HL-60 (cell line): ENCODE measurements at regions not wholly inside any gene's neighbourhood (a gene's known extent, or its start where the extent isn't known, plus 50 kb on each side); places are given as distances from the start of the nearest gene placed in this dataset.

Experiments
- DNase-seq, 2 experiments: peaks; one replicate each; pipeline ENCODE4 v3.0.0-alpha.2; 2010 to 2020; ENCODE audit warnings: low read depth in 1 of 2, low spot score in 1 of 2
- H3K27ac ChIP-seq: fragments of 250-450 bp; sonication (Bioruptor Pico); replicated peaks from 2 replicates; pipeline ENCODE4 v1.5.1; 2020; ENCODE audit warnings: mild to moderate bottlenecking, moderate library complexity
- H3K27me3 ChIP-seq: fragments of 250-450 bp; sonication (Bioruptor Pico); 2 replicates; pipeline ENCODE4 v1.5.1; 2021; ENCODE audit warnings: mild to moderate bottlenecking, moderate library complexity; ENCODE audit not compliant: insufficient read depth, poor library complexity, severe bottlenecking
- H3K4me3 ChIP-seq: replicated peaks from 2 replicates; pipeline ENCODE4 v1.5.1; 2011; ENCODE audit warnings: mild to moderate bottlenecking, control low read depth, low read length; ENCODE audit not compliant: insufficient read depth
- GABPA ChIP-seq: IDR thresholded peaks from 2 replicates; pipeline ENCODE4 v1.6.1; 2012; ENCODE audit warnings: low read depth
- POLR2AphosphoS5 ChIP-seq: IDR thresholded peaks from 2 replicates; pipeline ENCODE4 v1.6.1; 2012; ENCODE audit warnings: low read depth
- REST ChIP-seq: IDR thresholded peaks from 2 replicates; pipeline ENCODE4 v1.6.1; 2012; ENCODE audit warnings: low read depth; ENCODE audit not compliant: insufficient replicate concordance
- SPI1 ChIP-seq: IDR thresholded peaks from 2 replicates; pipeline ENCODE4 v1.6.1; 2012; ENCODE audit warnings: low read depth, mild to moderate bottlenecking, borderline replicate concordance
- TF ChIP-seq, protein P1 (sequence below): IDR thresholded peaks from one replicate; pipeline ENCODE4 v1.5.1; 2011; ENCODE audit warnings: low read length, control low read depth, inconsistent platforms; ENCODE audit not compliant: insufficient read depth

DNA sequence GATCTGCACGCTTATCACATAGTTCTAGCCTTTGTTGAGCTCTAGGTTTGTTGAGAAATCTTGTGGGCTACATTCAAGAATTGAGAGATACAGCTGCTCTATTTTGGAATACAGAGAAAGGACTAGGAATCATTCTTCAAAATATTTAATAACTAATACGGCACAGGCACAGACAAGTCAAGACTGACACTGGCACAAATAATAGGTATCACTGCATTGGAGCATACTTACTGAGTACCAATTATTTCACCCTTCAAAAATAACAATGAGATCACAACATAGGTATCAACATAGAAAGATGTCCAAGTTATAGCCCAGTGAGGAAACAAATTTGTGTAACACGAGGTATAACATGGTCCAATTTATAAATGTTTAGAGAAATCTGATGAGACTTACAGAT lies 133.7 kb upstream of the TSC22D2 start:
- H3K27me3 ChIP-seq: no peaks in the 10 kb centered on the region
- no peak for DNase-seq
- no peak overlapping the region for H3K27ac ChIP-seq
- no peak overlapping the region for H3K4me3 ChIP-seq
- TF ChIP-seq SPI1 (no peak), REST (no peak), POLR2AphosphoS5 (no peak), GABPA (no peak)
- TF ChIP-seq, protein P1, sequence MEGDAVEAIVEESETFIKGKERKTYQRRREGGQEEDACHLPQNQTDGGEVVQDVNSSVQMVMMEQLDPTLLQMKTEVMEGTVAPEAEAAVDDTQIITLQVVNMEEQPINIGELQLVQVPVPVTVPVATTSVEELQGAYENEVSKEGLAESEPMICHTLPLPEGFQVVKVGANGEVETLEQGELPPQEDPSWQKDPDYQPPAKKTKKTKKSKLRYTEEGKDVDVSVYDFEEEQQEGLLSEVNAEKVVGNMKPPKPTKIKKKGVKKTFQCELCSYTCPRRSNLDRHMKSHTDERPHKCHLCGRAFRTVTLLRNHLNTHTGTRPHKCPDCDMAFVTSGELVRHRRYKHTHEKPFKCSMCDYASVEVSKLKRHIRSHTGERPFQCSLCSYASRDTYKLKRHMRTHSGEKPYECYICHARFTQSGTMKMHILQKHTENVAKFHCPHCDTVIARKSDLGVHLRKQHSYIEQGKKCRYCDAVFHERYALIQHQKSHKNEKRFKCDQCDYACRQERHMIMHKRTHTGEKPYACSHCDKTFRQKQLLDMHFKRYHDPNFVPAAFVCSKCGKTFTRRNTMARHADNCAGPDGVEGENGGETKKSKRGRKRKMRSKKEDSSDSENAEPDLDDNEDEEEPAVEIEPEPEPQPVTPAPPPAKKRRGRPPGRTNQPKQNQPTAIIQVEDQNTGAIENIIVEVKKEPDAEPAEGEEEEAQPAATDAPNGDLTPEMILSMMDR: no peak

DNA sequence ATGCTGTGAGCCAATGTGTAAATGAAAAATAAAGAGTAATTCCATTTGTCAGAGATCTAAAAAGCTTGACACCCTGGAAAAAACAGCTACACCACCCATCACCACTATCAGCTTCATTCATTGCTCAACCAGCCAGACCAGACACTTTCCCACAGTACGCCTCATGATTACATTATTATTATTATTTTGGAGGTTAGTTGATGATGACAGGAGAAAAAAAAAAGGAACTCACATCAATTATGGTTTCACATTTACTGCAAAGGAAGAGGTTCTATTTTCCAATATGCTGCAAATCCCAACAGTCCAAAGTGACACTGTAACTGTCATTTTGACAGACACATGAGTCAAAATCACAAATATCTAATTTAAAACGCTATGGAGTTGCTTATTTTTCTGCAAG lies 134.7 kb upstream of the TSC22D2 start:
- Histone ChIP-seq H3K27ac (no peak overlapping the region), H3K27me3 (no peaks in the 10 kb centered on the region), H3K4me3 (no peak overlapping the region)
- DNase-seq: no peak
- TF ChIP-seq SPI1 (no peak), REST (no peak), POLR2AphosphoS5 (no peak), GABPA (no peak)
- TF ChIP-seq, protein P1: no peak

DNA sequence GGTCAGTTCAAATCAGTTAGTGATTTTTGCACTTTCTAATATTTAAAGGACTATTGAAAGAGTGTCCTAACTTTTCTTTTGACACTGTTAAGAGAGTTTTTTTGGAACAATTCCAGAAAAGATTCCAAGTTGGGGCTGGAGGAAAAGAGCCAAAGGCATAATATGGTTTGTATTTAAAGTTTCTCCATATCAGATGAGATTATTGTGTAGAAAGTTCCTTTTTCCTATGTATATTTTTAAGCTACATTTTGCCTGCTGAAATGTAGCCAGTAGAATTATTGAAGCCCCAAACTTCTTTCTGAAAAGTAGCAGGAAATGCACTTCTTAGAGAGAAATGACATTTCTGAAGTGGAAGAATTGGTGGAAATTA lies 136.5 kb upstream of the TSC22D2 start:
- Histone ChIP-seq H3K27ac (no peak overlapping the region), H3K27me3 (no peaks in the 10 kb centered on the region), H3K4me3 (no peak overlapping the region)
- no peak for TF ChIP-seq GABPA
- TF ChIP-seq, protein P1: no peak
- TF ChIP-seq REST: no peak
- no peak for TF ChIP-seq POLR2AphosphoS5
- TF ChIP-seq SPI1: no peak
- DNase-seq: no peak
